ENCODE measurements at regions not wholly inside any gene's neighbourhood (a gene's known extent, or its start where the extent isn't known, plus 50 kb on each side); places are given as distances from the start of the nearest gene placed in this dataset.
"Not testable (repeated sequence)": the region's sequence is repeated elsewhere in the genome, so short reads cannot be mapped to it uniquely, and the experiment has no call there.

DNA sequence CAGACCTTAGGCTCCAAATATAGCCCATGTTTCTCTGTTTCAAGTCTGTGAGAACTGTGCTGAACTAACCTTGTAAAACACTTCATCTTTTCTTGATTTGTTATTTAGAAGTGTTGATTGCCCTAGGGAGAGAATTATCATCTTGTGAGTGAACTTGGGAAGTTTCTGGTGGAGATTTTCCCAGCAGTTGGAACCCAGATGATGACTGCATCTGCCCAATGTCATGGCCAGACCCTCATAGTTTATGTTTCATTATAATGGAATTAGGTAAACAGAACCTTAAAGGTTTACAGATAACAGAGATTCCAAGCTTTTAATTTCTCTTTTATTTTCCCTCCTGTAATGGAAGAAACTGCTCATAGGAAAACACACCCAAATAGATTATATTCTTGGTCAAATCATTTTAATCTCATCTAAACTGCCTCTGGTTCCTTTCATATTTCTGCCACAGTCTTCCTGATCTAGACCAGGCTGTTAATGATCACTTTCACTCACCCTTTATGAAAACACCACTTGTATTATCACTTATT is 569.1 kb downstream of the KCTD12 start:
- Histone ChIP-seq H3K4me3 (replicated peaks; ENCODE audit: low read depth, low read length) (no peak overlapping the region), H3K36me3 (ENCODE audit: control insufficient read depth, insufficient read depth, low read length) (no peaks in the 10 kb centered on the region), H3K27me3 (replicated peaks; ENCODE audit: control insufficient read depth, insufficient read depth, low read length) (no peaks in the 10 kb centered on the region)
- TF ChIP-seq, protein P1, sequence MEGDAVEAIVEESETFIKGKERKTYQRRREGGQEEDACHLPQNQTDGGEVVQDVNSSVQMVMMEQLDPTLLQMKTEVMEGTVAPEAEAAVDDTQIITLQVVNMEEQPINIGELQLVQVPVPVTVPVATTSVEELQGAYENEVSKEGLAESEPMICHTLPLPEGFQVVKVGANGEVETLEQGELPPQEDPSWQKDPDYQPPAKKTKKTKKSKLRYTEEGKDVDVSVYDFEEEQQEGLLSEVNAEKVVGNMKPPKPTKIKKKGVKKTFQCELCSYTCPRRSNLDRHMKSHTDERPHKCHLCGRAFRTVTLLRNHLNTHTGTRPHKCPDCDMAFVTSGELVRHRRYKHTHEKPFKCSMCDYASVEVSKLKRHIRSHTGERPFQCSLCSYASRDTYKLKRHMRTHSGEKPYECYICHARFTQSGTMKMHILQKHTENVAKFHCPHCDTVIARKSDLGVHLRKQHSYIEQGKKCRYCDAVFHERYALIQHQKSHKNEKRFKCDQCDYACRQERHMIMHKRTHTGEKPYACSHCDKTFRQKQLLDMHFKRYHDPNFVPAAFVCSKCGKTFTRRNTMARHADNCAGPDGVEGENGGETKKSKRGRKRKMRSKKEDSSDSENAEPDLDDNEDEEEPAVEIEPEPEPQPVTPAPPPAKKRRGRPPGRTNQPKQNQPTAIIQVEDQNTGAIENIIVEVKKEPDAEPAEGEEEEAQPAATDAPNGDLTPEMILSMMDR (IDR thresholded peaks at IDR 0.05; ENCODE audit: insufficient read depth, low read length, poor library complexity, severe bottlenecking): no peak
- DNase-seq (ENCODE audit: extremely low read depth, insufficient read length): no peak

DNA sequence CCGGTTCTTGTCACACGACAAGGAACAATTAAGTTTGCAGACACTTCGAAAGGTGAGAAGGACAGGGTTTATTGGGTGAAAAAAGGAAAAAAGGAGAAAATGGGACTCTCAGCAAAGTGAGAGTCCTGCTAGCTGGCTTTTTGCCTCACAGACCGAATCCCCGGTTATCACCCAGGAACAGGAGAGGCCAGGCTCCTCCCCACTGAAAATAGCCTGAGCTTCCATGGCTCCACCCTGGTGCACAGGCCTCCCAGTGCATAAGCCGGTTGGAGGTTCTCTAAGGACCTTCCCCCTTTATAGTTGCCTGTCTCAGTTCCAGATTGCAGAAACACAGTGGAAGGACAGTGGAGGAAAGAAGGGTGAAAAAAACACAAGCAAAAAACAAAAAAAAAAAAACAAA is 571.7 kb downstream of the KCTD12 start:
- TF ChIP-seq, protein P1 (IDR thresholded peaks at IDR 0.05; ENCODE audit: insufficient read depth, low read length, poor library complexity, severe bottlenecking): no peak
- no peak for DNase-seq (ENCODE audit: extremely low read depth, insufficient read length)
- H3K27me3 ChIP-seq (replicated peaks; ENCODE audit: control insufficient read depth, insufficient read depth, low read length): no peaks in the 10 kb centered on the region; the same call in 1 of the 2 replicates

DNA sequence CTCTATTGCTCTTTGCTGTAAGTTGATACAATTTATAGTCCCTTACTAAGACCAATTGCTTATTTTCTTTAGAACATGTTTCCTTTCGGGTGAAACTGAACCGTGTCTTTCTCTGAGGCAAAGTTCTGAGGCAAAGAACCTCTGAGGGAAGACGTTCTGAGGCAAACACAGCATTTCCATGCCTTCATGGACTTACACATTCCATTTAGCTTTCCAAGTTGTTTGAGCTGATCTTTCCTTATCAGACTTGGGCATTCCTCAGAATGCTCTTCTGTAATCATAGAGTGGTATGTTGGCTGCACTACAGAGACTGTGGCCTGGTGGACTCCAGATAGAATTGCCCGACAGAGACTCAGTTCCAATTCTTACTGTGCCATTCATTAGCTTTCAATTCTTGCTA is 579.1 kb downstream of the KCTD12 start:
- H3K36me3 ChIP-seq (ENCODE audit: control insufficient read depth, insufficient read depth, low read length): no peaks in the 10 kb centered on the region
- H3K27me3 ChIP-seq (replicated peaks; ENCODE audit: control insufficient read depth, insufficient read depth, low read length): no peaks in the 10 kb centered on the region; the same call in 1 of the 2 replicates
- no peak for DNase-seq (ENCODE audit: extremely low read depth, insufficient read length)
- TF ChIP-seq, protein P1 (IDR thresholded peaks at IDR 0.05; ENCODE audit: insufficient read depth, low read length, poor library complexity, severe bottlenecking): no peak
- no peak overlapping the region for H3K4me3 ChIP-seq (replicated peaks; ENCODE audit: low read depth, low read length)

More for the DNA sequence above, 571.7 kb downstream of the KCTD12 start:
- Histone ChIP-seq H3K4me3 (replicated peaks; ENCODE audit: low read depth, low read length) (no peak overlapping the region), H3K36me3 (ENCODE audit: control insufficient read depth, insufficient read depth, low read length) (no peaks in the 10 kb centered on the region)

DNA sequence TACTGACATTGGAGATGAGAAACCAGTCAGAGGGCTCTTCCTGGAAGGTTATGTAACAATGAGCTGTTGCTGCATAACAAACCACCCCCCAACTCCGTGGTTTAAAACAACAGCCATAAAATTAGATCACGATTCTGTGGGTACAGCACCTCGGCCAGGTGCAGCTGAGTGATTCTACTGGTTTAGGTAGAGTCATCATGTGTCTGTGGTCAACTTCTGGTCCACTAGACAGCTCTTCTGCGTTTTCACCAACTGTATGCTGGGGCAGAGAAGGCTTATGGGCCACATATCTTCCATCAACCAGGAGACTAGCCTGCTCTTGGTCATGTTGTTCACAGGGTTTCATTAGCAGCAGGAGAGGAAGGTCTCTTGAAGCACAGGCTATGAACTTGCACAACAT is 585.5 kb downstream of the KCTD12 start:
- TF ChIP-seq, protein P1 (IDR thresholded peaks at IDR 0.05; ENCODE audit: insufficient read depth, low read length, poor library complexity, severe bottlenecking): no peak
- no peaks in the 10 kb centered on the region for H3K27me3 ChIP-seq (replicated peaks; ENCODE audit: control insufficient read depth, insufficient read depth, low read length)
- no peak for DNase-seq (ENCODE audit: extremely low read depth, insufficient read length)
- no peak overlapping the region for H3K4me3 ChIP-seq (replicated peaks; ENCODE audit: low read depth, low read length)
- no peaks in the 10 kb centered on the region for H3K36me3 ChIP-seq (ENCODE audit: control insufficient read depth, insufficient read depth, low read length)

DNA sequence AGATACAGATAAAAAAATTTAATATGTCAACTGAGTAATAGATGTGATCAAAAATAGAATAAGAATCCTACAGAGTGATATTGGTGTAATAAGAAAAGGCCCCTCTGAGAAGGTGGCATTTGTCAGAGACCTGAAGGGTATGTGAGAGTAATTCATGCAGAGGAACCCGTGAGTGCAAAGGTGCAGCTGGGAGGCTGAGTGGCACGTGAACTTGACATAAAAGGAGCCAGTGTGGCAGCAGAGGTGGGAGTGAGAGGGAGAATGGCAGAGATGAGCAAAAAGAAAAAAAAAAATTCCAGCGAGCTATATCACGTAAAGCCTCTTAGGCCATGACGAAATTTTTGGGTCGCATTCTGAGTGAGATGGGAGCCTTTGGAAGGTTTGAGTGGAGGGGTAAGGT is 588.9 kb downstream of the KCTD12 start:
- Histone ChIP-seq H3K4me3 (replicated peaks; ENCODE audit: low read depth, low read length) (no peak overlapping the region), H3K36me3 (ENCODE audit: control insufficient read depth, insufficient read depth, low read length) (no peaks in the 10 kb centered on the region), H3K27me3 (replicated peaks; ENCODE audit: control insufficient read depth, insufficient read depth, low read length) (no peaks in the 10 kb centered on the region)
- no peak for DNase-seq (ENCODE audit: extremely low read depth, insufficient read length)
- TF ChIP-seq, protein P1 (IDR thresholded peaks at IDR 0.05; ENCODE audit: insufficient read depth, low read length, poor library complexity, severe bottlenecking): no peak

DNA sequence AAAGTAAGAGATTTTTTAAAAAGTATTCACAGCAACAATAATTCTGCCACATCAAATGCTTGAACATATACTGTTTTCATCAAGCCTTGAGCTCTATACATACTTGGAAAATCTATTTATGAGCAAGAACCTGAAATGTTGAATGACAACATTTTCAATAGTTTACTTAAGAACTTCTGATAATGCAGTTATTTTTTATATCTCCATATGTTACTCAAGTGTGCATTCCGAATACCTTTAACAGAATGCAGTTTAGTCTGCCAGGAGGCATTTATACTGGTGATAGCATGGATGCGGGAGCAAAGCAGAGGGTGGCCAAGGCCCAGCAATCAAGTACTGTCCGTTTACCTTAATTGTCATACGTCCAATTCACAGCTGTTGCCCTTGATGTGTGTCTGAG is 589.5 kb downstream of the KCTD12 start:
- Histone ChIP-seq H3K4me3 (replicated peaks; ENCODE audit: low read depth, low read length) (no peak overlapping the region), H3K27me3 (replicated peaks; ENCODE audit: control insufficient read depth, insufficient read depth, low read length) (no peaks in the 10 kb centered on the region), H3K36me3 (ENCODE audit: control insufficient read depth, insufficient read depth, low read length) (no peaks in the 10 kb centered on the region)
- no peak for DNase-seq (ENCODE audit: extremely low read depth, insufficient read length)
- TF ChIP-seq, protein P1 (IDR thresholded peaks at IDR 0.05; ENCODE audit: insufficient read depth, low read length, poor library complexity, severe bottlenecking): no peak

DNA sequence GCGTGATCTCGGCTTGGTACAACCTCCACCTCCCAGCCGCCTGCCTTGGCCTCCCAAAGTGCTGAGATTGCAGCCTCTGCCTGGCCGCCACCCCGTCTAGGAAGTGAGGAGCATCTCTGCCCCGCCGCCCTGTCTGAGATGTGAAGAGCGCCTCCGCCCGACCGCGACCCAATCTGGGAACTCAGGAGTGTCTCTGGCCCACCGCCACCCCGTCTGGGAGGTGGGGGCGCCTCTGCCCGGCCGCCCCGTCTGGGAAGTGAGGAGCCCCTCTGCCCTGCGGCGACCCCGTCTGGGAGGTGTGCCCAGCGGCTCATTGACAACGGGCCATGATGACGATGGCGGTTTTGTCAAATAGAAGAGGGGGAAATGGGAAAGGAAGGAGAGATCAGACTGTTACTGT is 591.2 kb downstream of the KCTD12 start:
- H3K4me3 ChIP-seq (replicated peaks; ENCODE audit: low read depth, low read length); H3K36me3 ChIP-seq (ENCODE audit: control insufficient read depth, insufficient read depth, low read length); H3K27me3 ChIP-seq (replicated peaks; ENCODE audit: control insufficient read depth, insufficient read depth, low read length); DNase-seq (ENCODE audit: extremely low read depth, insufficient read length): not testable (repeated sequence)

Data from GM06990 (cell line).